22Rv1 (cell line): ENCODE measurements at regions not wholly inside any gene's neighbourhood (a gene's known extent, or its start where the extent isn't known, plus 50 kb on each side); places are given as distances from the start of the nearest gene placed in this dataset.

Source experiments
- H3K27ac ChIP-seq: fragments of 450-650 bp; 2 replicates; pipeline ENCODE4 v1.5.1; 2017
- ZFX ChIP-seq: fragments of 450-650 bp; IDR thresholded peaks from 2 replicates; pipeline ENCODE4 v1.6.1; 2017; ENCODE audit warnings: antibody characterized with exemption, borderline replicate concordance
- TF ChIP-seq, protein P1 (sequence below): fragments of 450-650 bp; IDR thresholded peaks from 2 replicates; pipeline ENCODE4 v1.5.1; 2017; ENCODE audit warnings: mild to moderate bottlenecking

DNA sequence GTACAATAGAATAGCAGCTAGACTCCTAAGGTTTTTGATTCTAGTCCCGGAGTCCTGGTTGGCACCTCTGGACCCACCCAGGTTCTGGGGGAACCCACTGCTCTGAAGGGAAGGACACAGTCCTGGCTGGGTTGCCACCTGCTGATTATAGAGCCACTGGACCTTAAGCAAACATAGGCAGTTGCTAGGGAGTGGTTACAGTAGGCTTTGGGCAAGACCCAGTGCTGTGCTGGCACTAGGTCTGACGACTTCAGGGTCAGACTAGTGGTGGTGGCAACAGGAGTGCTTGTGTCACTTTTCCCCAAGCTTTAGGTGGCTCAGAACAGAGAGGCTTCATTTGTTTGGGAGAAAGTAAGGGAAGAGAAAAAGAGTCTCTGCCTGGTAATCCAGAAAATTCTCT lies 109.8 kb upstream of the C3orf80 start:
- no peak for TF ChIP-seq ZFX
- TF ChIP-seq, protein P1, sequence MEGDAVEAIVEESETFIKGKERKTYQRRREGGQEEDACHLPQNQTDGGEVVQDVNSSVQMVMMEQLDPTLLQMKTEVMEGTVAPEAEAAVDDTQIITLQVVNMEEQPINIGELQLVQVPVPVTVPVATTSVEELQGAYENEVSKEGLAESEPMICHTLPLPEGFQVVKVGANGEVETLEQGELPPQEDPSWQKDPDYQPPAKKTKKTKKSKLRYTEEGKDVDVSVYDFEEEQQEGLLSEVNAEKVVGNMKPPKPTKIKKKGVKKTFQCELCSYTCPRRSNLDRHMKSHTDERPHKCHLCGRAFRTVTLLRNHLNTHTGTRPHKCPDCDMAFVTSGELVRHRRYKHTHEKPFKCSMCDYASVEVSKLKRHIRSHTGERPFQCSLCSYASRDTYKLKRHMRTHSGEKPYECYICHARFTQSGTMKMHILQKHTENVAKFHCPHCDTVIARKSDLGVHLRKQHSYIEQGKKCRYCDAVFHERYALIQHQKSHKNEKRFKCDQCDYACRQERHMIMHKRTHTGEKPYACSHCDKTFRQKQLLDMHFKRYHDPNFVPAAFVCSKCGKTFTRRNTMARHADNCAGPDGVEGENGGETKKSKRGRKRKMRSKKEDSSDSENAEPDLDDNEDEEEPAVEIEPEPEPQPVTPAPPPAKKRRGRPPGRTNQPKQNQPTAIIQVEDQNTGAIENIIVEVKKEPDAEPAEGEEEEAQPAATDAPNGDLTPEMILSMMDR: no peak
- no peak overlapping the region for H3K27ac ChIP-seq

DNA sequence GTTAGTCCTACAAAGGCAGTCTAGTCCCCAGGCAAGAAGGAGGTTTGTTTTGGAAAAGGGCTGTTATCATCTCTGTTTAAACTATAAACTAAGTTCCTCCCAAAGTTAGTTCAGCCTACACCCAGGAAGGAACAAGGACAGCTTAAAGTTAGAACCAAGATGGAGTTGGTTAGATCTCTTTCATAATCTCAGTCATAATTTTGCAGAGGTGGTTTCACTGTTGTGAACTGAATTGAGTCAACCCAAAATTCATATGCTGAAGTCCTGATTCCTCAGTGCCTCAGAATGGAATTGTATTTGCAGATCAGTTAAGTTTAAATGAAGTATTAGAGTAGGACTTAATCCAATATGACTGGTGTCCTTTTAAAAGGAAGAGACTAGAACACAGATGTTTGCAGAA lies 101.0 kb upstream of the C3orf80 start:
- no peak overlapping the region for H3K27ac ChIP-seq
- no peak for TF ChIP-seq ZFX
- TF ChIP-seq, protein P1: no peak

DNA sequence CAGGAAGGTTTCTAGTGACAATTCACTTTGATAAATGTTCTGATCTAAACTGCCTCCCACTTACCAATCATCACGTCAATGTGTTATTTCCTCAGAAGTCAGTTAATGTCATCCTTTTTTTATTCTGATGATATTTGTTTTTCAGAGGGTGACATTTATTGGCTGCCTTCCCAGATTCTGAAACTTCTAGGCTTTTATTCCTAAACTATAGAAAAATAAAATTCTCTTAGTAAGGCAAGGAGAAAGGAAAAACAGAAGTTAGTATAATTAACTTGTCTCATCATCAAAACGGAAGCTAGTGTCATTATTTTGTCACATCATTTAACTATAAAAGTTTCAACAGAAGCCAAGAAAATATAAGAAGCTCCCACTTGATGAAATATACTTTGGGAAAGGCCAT lies 100.0 kb upstream of the C3orf80 start:
- TF ChIP-seq ZFX: no peak
- TF ChIP-seq, protein P1: no peak
- no peak overlapping the region for H3K27ac ChIP-seq

DNA sequence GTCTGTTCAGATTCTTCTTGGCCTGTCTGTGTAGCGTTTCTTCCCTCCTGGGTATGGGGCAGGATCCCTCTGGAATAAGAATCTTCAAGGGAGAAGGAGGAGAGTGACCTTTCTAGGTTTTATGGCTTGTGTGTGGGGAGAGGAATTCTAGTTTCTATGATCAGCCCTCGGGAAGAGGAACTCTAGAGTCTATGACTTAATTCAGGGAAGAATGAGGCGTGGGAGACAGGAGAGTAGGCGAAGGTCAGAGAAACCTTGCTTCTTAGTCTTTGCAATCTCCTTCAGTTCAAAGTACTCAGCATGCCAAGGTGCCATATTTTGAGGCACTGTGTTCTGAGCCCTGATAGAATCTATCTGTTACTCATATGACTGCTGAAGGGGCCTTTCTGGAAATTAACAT lies 99.2 kb upstream of the C3orf80 start:
- no peak overlapping the region for H3K27ac ChIP-seq
- TF ChIP-seq, protein P1: no peak
- TF ChIP-seq ZFX: no peak

DNA sequence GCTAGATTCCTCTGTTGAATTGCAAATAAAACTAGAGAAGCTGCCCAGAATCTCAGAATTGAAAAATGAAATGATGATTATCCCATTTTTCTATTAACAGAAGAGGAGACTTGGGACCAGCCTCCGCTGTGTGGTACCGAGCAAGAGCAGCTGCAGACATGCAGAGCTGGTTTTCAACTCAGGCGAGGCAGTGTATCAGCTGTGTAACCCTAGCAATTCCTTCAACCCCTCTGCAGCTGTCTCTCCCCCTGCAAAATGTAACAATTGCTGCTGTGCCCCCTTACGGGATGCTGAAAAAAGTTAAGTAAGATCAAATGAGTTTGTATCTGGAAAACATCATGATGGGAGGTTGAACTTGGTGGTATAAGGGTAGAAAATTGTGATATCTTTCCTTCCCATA lies 98.5 kb upstream of the C3orf80 start:
- H3K27ac ChIP-seq: no peak overlapping the region
- TF ChIP-seq, protein P1: no peak
- no peak for TF ChIP-seq ZFX

DNA sequence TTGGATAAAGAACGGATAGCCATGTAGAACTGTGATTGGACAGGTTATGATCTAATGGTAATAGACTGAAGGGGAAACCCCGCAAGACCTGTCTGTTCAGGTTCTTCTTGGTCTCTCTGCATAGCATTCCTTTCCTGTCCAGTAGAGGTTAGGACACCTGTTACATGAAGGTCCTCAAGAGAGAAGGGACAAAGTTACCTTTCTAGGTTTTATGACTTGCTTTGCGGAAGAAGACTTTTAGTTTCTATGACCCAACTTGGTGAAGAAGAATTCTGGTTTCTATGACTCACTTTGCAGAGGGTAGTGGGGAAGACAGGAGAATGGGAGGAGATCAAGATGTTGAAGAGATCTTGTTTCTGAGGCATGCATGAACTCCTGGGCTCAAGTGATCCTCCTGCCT lies 97.9 kb upstream of the C3orf80 start:
- no peak overlapping the region for H3K27ac ChIP-seq
- no peak for TF ChIP-seq ZFX
- TF ChIP-seq, protein P1: no peak

DNA sequence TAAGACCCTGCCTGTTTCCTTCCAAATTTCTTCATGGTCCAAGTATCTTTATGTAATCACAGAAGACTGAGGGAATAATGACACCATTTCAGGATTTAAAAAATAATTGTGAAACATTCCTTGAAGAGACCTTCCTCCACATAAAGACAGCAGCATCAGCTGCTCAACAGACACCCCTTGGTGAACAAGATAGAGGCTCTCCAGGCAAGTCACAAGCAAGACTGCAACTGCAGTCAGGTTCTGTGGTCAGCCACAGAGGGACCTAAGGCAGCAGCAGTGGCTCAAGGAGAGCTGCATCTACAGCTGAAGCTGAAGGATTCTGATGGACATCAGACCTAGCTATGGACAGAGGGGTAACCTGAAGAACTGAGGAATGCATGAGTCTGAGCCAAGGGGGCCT lies 97.2 kb upstream of the C3orf80 start:
- no peak overlapping the region for H3K27ac ChIP-seq
- TF ChIP-seq ZFX: no peak
- TF ChIP-seq, protein P1: no peak
